GM23338 (cell line): ENCODE measurements at regions not wholly inside any gene's neighbourhood (a gene's known extent, or its start where the extent isn't known, plus 50 kb on each side); places are given as distances from the start of the nearest gene placed in this dataset.
"Not testable (repeated sequence)": the region's sequence is repeated elsewhere in the genome, so short reads cannot be mapped to it uniquely, and the experiment has no call there.

ENCODE experiments used
- CTCF ChIP-seq, 2 experiments: fragments of 200-600 bp in 1 of 2; sonication (generic) in 1 of 2; conservative IDR thresholded peaks; 2 replicates each; pipeline versions ENCODE4 v1.5.1 to v1.6.1; 2016 to 2017; ENCODE audit warnings: antibody characterized with exemption in 2 of 2, low read depth in 2 of 2, mild to moderate bottlenecking in 2 of 2, moderate library complexity in 1 of 2
- EZH2 ChIP-seq: fragments of 200-600 bp; sonication (generic); IDR thresholded peaks from one replicate; pipeline ENCODE4 v1.8.0; 2017; ENCODE audit warnings: antibody characterized with exemption, mild to moderate bottlenecking, low read depth; ENCODE audit not compliant: unreplicated experiment
- JUNB ChIP-seq: IDR thresholded peaks from one replicate; pipeline ENCODE4 v1.6.1; 2016; ENCODE audit warnings: antibody characterized with exemption; ENCODE audit not compliant: unreplicated experiment
- POLR2AphosphoS5 ChIP-seq: IDR thresholded peaks from 2 replicates; pipeline ENCODE4 v1.6.1; 2016; ENCODE audit warnings: antibody characterized with exemption, low read depth
- REST ChIP-seq: IDR thresholded peaks from one replicate; pipeline ENCODE4 v1.6.1; 2018; ENCODE audit warnings: antibody characterized with exemption; ENCODE audit not compliant: unreplicated experiment
- ZNF331 ChIP-seq: fragments of 250-450 bp; sonication (Bioruptor Pico); IDR thresholded peaks from 2 replicates; pipeline ENCODE4 v1.5.0; 2020; ENCODE audit warnings: low read depth, mild to moderate bottlenecking, moderate library complexity

- TF ChIP-seq POLR2AphosphoS5; ZNF331; REST; CTCF (conservative IDR thresholded peaks at IDR 0.05; ENCODE audit: low read depth in 2 of 2); EZH2; JUNB: not testable (repeated sequence)
Measured at GRCh38 chr2:20943721-20944120, 100.2 kb downstream of the APOB start.
